Retinal pigment epithelial cell (primary cell): ENCODE measurements at regions not wholly inside any gene's neighbourhood (a gene's known extent, or its start where the extent isn't known, plus 50 kb on each side); places are given as distances from the start of the nearest gene placed in this dataset.
A peak's percentile ranks its signal among the peaks of the same experiment; 100 is the strongest.

Source experiments
- DNase-seq: peaks from one replicate; pipeline ENCODE4 v3.0.0-alpha.2; 2010; ENCODE audit warnings: low read depth
- H3K4me3 ChIP-seq: 2 replicates; pipeline ENCODE4 v1.5.1; 2011; ENCODE audit warnings: mild to moderate bottlenecking, low read length, control low read depth, moderate library complexity
- CTCF ChIP-seq: conservative IDR thresholded peaks from 2 replicates; pipeline ENCODE4 v1.5.1; 2011; ENCODE audit warnings: low read depth, low read length, control low read depth, inconsistent platforms

- no peak for DNase-seq
- H3K4me3 ChIP-seq: no peak overlapping the region
- TF ChIP-seq CTCF: no peak
Observed at GRCh38 chrX:93598076-93598475, 75.3 kb downstream of the NAP1L3 start.

GRCh38 chrX:93594780-93595179 is 78.6 kb downstream of the NAP1L3 start:
- DNase-seq: no peak
- no peak overlapping the region for H3K4me3 ChIP-seq
- no peak for TF ChIP-seq CTCF

- DNase-seq: no peak
- H3K4me3 ChIP-seq: no peak overlapping the region
- TF ChIP-seq CTCF: no peak
Observed at GRCh38 chrX:93593966-93594365, 79.4 kb downstream of the NAP1L3 start.

GRCh38 chrX:93591398-93591797 is 82.0 kb downstream of the NAP1L3 start:
- H3K4me3 ChIP-seq: no peak overlapping the region
- no peak for DNase-seq
- TF ChIP-seq CTCF: peak; percentile 2

- no peak for TF ChIP-seq CTCF
- DNase-seq: no peak
- no peak overlapping the region for H3K4me3 ChIP-seq
Observed at GRCh38 chrX:93585661-93586060, 87.7 kb downstream of the NAP1L3 start.

- no peak for DNase-seq
- H3K4me3 ChIP-seq: no peak overlapping the region
- TF ChIP-seq CTCF: no peak
Observed at GRCh38 chrX:93580634-93581033, 92.7 kb downstream of the NAP1L3 start.

- TF ChIP-seq CTCF: peak; percentile 12
- no peak for DNase-seq
- H3K4me3 ChIP-seq: no peak overlapping the region
Observed at GRCh38 chrX:93538575-93538974, 134.8 kb downstream of the NAP1L3 start.
